ENCODE measurements at regions not wholly inside any gene's neighbourhood (a gene's known extent, or its start where the extent isn't known, plus 50 kb on each side); places are given as distances from the start of the nearest gene placed in this dataset.

DNA sequence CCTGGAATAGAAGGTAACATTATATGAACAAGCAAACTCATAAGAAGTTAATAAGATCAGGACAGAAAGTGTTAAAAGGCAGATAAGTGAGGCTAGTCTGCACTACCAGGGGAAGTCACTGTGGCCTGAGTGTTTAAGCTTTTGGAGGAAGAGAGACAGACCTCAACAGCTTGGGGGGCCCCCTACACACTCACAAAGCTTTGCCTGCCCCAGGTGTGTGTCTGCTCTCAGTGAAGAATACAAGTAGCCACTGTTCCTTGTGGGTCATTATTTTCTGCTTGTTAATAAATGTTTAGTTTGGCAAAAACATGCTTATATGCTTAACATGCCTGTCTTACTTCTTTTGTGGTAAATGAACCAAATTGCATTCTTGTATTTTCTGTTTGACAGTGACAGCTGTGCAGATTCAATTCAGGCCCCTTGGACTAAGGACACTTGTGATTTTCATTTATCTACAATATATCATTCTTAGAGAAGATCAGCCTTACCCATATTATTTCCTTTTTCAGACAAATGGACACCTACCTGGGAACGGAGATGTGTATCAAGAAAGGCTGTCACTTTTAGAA, 50.7 kb upstream of the C12orf71 start:
- whole genome bisulfite sequencing (ENCODE audit: missing lambda C conversion rate) = 32% methylated on average over 1 of the region's 1 CpG
- Histone ChIP-seq H3K4me1 (no peaks in the 10 kb centered on the region), H3K9me3 (no peaks in the 10 kb centered on the region), H3K4me3 (no peak overlapping the region), H3K27ac (no peak overlapping the region), H3K4me2 (no peak overlapping the region)
- CTCF ChIA-PET = interaction anchor here (0.9 kb wide), 2 partner anchors 9 kb away, joined by 3 read pairs; no protein-coding TSS in a partner anchor
- no peak for ATAC-seq
- TF ChIP-seq HOXB5 (CRISPR knock-in tag; IDR thresholded peaks at IDR 0.05) (no peak), NPAS2 (CRISPR knock-in tag; IDR thresholded peaks at IDR 0.05; ENCODE audit: borderline replicate concordance) (no peak), JUNB (IDR thresholded peaks at IDR 0.05) (no peak)
- TF ChIP-seq, protein P1, sequence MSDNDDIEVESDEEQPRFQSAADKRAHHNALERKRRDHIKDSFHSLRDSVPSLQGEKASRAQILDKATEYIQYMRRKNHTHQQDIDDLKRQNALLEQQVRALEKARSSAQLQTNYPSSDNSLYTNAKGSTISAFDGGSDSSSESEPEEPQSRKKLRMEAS (IDR thresholded peaks at IDR 0.05) = no peak
- POLR2A ChIA-PET = no interaction called here
- no peak for DNase-seq (ENCODE audit: low read depth in 1 of 2, low spot score in 1 of 2)
- FAIRE-seq = no peak

- no peak overlapping the region for H3K4me2 ChIP-seq
- POLR2A ChIA-PET = no interaction called here
- 30% methylated on average over 2 of the region's 2 CpGs for WGBS (ENCODE audit: missing lambda C conversion rate)
- FAIRE-seq (no peak), DNase-seq (ENCODE audit: low read depth in 1 of 2, low spot score in 1 of 2) (no peak), ATAC-seq (no peak)
- no peak overlapping the region for H3K4me3 ChIP-seq
- CTCF ChIA-PET = no interaction called here
- H3K27ac ChIP-seq = no peak overlapping the region
- no peaks in the 10 kb centered on the region for H3K9me3 ChIP-seq
- H3K4me1 ChIP-seq = 0 out of 3 replicates have a peak, but pooled peaks cover 8% of the 10 kb centered on the region
- TF ChIP-seq HDAC2 (IDR thresholded peaks at IDR 0.05) = 0 out of 2 replicates have a peak, but pooled peaks have one; percentile 47
- TF ChIP-seq, protein P2, sequence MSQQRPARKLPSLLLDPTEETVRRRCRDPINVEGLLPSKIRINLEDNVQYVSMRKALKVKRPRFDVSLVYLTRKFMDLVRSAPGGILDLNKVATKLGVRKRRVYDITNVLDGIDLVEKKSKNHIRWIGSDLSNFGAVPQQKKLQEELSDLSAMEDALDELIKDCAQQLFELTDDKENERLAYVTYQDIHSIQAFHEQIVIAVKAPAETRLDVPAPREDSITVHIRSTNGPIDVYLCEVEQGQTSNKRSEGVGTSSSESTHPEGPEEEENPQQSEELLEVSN (IDR thresholded peaks at IDR 0.05; ENCODE audit: borderline replicate concordance, low read depth) = no peak
These were observed 58.1 kb upstream of the C12orf71 start for GRCh38 chr12:27140478-27140969.

- Histone ChIP-seq H3K27ac (no peak overlapping the region), H3K4me1 (0 out of 3 replicates have a peak, but pooled peaks cover 8% of the 10 kb centered on the region), H3K4me2 (no peak overlapping the region), H3K9me3 (no peaks in the 10 kb centered on the region), H3K4me3 (no peak overlapping the region)
- peak; percentile 73 to 84 for DNase-seq (ENCODE audit: low read depth in 1 of 2, low spot score in 1 of 2)
- CTCF ChIA-PET = interaction anchor here (0.6 to 1.8 kb wide), 13 partner anchors 9 to 163 kb away, joined by 3 to 11 read pairs (median 3); partner anchors contain the start of gene STK38L
- TF ChIP-seq SMC3 (IDR thresholded peaks at IDR 0.05) (peak; percentile 63), HMGXB4 (CRISPR knock-in tag; IDR thresholded peaks at IDR 0.05; ENCODE audit: borderline replicate concordance) (no peak), RAD21 (conservative IDR thresholded peaks at IDR 0.05 in 1 of 2, IDR thresholded peaks at IDR 0.05 in 1 of 2) (peak; percentile 61 to 79)
- TF ChIP-seq, protein P3, sequence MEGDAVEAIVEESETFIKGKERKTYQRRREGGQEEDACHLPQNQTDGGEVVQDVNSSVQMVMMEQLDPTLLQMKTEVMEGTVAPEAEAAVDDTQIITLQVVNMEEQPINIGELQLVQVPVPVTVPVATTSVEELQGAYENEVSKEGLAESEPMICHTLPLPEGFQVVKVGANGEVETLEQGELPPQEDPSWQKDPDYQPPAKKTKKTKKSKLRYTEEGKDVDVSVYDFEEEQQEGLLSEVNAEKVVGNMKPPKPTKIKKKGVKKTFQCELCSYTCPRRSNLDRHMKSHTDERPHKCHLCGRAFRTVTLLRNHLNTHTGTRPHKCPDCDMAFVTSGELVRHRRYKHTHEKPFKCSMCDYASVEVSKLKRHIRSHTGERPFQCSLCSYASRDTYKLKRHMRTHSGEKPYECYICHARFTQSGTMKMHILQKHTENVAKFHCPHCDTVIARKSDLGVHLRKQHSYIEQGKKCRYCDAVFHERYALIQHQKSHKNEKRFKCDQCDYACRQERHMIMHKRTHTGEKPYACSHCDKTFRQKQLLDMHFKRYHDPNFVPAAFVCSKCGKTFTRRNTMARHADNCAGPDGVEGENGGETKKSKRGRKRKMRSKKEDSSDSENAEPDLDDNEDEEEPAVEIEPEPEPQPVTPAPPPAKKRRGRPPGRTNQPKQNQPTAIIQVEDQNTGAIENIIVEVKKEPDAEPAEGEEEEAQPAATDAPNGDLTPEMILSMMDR (IDR thresholded peaks at IDR 0.05) = peak; percentile 74
- POLR2A ChIA-PET = no interaction called here
- ATAC-seq = peak; percentile 95 to 98; a peak in 5 of 6 replicates
- 28% methylated on average over 3 of the region's 3 CpGs for WGBS (ENCODE audit: missing lambda C conversion rate)
- FAIRE-seq = peak; percentile 46
These were observed 59.8 kb upstream of the C12orf71 start for GRCh38 chr12:27142101-27142721.
